ENCODE measurements at regions not wholly inside any gene's neighbourhood (a gene's known extent, or its start where the extent isn't known, plus 50 kb on each side); places are given as distances from the start of the nearest gene placed in this dataset.

GRCh38 chr16:9351440-9351839 is 260.0 kb downstream of the HAPSTR1 start:
- TF ChIP-seq CTCF (conservative IDR thresholded peaks at IDR 0.05) (no peak), ZFX (IDR thresholded peaks at IDR 0.05) (no peak)

Data from C4-2B (cell line).